ENCODE measurements at regions not wholly inside any gene's neighbourhood (a gene's known extent, or its start where the extent isn't known, plus 50 kb on each side); places are given as distances from the start of the nearest gene placed in this dataset.

DNA sequence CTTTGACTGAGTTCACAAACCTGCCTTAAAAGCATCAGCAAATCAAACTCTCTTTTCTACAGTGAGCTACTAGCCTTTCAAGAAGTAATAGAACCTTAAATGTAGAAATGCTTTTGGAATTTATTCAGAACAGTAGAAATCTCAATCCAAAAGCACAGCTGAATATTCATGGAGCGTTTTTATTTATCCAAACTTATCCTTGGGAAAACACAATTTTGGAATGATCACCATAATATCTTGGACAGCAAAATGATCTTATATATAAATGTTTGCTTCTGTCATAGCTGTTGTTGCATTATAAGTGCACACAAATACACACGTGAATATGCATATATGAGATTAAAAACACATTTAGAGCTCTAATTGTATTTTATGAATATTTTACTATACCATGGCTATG, 747.3 kb upstream of the PIK3C3 start:
- DNase-seq: no peak

- no peak for DNase-seq
Observed at GRCh38 chr18:41206341-41206830, 748.6 kb upstream of the PIK3C3 start.

GRCh38 chr18:41199212-41199611, 755.8 kb upstream of the PIK3C3 start:
- no peak for DNase-seq

DNA sequence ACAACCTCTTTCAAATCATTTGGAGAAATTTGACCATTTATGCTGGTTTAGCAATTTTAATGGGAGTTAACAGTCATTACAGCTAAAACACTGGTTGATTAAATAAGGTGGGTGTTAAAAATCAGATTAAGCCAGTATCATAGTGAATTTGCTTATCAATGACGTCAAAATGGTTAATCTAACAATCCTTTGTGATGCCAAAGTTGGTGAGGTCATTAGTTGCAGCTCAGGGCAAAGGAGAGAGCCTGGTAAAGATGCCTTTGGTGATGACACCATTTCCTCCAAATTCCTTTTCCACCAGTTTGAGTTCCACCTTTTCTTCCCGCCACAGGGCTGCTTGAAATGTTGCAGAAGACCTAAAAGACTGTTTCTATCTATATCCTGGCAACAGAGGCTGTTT, 757.1 kb upstream of the PIK3C3 start:
- DNase-seq: no peak

DNA sequence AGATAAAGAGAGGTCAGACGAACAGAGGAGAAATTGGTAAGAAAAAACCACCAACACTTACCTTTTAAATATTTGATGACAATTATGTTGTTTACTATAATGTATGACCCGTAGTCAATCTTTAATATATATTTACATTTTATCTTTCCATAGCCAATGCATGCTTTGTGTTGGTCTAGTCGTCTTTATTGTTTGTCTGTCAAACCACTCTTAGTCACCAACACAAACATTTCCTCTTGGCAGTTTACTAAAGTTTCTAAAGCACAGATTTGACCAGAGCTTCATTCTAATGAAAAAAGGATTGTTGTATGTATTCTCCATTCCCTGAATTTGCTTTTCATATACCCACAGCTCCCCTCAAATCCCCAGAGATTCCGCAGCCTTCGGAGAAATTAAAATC, 784.7 kb upstream of the PIK3C3 start:
- DNase-seq: no peak

- no peak for DNase-seq
Observed at GRCh38 chr18:41165625-41166024, 789.4 kb upstream of the PIK3C3 start.

GRCh38 chr18:41162781-41163180, 792.3 kb upstream of the PIK3C3 start:
- no peak for DNase-seq

DNA sequence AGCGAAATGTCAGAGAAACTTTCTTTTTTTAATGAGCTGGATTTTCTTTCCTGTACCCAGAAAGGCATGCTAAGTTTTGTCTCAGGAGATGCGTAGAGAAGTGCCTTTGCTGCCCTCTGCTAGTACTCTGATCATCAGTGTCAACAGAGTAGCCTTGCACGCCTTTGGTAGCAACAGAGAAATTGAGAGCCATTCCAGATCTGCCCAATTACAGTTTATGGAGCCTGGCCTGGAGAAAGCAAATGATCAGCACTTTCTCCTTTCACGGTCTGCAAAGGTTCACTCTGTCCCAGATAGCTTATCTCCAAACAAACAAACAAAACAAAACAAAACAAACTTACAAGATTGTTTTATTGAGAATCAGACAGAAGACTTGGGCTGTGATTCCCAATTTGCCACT, 792.8 kb upstream of the PIK3C3 start:
- no peak for DNase-seq

- DNase-seq: no peak
Observed at GRCh38 chr18:41155910-41156851, 798.9 kb upstream of the PIK3C3 start.

DNA sequence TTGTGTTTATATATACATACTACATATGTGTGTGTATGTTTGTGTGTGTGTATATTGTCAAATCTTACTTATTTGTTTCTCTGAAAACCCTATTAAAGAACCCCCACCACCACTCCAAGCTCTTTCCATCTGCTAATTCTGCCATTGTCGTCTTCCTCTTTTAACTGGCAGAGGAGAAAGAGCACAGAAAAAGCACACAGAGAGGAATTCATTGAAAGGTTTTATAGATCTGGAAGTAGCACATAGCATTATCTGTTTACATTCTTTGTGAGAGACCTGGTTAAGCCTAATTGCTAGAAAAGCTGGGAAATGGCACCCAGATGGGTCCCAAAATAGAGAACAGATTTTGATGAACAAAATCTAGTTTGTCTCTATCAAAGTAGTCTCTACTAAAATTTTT, 800.0 kb upstream of the PIK3C3 start:
- DNase-seq: no peak

GRCh38 chr18:41153871-41154270, 801.2 kb upstream of the PIK3C3 start:
- no peak for DNase-seq

- DNase-seq: no peak
Observed at GRCh38 chr18:41150316-41150715, 804.7 kb upstream of the PIK3C3 start.

GRCh38 chr18:41146301-41146700, 808.7 kb upstream of the PIK3C3 start:
- no peak for DNase-seq

DNA sequence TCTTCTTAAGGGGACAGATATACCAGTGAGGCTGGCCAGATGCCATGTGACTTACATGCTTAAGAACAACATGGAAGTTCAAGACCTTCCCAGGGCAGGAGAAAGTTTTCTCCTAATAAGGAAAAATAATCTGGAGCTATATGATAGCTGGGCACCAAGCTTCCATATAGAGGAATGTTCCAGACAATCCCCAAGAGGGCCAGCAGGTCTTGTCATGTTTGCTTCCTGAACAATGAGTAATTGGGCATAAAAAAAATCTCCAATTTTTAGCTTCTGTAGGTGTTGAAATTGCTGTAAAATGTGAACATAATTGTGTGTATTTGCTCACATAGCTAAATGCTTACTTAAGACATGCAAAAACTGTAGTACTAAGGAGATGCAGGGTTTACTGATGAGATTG, 809.5 kb upstream of the PIK3C3 start:
- no peak for DNase-seq

DNA sequence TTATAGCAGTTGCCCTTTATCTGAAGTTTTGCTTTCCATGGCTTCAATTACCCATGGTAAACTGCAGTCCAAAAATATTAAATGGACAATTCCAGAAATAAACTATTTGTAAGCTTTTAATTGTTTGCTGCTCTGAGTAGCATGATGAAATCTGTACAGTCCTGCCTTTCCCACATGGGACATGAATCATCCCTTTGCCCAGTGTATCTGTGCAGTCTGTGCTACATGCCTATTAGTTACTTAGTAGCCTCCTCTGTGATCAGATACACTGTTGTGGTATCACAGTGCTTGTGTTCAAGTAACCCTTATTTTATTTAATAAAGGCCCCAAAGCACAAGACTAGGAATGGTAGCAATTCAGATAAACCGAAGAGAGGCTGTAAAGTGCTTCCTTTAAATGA, 810.6 kb upstream of the PIK3C3 start:
- no peak for DNase-seq

DNA sequence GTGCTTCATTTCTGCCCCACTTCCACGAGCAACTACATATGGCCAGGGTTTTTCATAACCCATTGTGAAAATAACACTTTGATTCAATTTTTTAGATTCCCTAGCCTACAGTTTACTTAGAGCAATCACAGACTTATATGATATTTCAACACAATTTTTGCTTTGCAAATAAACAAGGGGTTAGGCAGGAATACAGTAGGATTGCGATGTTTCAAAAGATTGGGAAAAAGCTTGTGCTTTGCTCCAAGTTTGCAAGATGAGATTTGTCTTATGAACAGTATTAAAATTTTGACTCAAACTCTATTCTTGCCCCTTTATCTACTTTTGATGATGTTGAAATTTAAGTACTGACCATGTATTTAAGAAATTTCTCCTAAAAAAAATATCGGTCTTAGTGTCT, 814.5 kb upstream of the PIK3C3 start:
- no peak for DNase-seq

DNA sequence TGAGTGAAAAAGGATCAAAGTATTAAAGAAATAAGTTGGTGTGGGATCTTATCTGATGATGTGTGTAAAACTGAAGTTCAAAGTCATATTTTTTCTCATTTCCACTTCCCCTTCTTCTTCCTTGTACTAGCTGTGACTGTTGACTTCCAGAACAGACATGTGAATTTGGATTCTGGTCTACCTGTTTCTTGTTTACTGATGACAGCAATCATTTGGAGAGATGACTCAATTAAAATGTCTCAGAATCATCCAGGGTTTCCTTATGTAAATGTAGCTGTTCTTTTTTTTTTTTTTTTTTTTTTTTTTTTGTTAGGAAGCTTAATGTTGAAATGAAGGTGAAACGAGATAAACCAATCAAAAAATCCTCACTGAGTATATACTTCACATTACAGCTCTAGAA, 819.9 kb upstream of the PIK3C3 start:
- no peak for DNase-seq

DNA sequence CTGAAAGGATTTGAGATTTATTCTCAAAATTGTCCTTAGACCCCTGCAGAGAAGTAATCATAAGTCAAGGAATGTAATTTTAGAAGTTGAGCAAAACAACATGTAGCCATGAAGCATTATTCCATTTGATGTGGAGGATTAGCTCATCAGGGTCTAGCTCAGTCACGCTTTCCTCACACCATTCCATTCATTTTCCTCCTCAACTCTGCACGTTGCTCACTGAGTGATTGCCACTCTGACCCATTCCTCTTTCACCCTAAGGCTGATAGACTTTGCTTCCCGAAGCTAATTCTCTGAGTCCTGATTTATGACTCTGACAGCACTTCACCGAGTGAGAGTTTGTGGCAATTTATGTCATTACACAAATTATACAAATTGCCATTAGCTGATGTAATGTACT, 820.6 kb upstream of the PIK3C3 start:
- DNase-seq: no peak

DNA sequence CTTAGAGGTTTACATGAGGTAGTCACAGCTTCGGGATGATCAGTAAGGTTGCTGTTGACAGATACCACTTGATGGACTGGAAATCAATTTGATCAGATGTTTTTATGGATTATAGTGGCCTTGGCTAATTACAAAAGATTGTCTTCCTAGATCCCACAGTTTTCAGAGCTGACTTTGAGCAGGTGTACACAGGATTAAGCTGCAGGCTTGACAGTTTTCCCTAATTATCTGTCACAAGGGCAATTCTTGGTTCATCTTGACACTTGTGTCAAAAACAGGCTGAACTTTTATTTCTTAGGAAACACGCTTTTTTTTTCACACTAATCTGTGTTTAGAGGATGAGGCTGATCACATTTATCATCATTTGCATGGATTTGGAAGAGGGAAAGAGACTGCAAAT, 824.0 kb upstream of the PIK3C3 start:
- DNase-seq: no peak

DNA sequence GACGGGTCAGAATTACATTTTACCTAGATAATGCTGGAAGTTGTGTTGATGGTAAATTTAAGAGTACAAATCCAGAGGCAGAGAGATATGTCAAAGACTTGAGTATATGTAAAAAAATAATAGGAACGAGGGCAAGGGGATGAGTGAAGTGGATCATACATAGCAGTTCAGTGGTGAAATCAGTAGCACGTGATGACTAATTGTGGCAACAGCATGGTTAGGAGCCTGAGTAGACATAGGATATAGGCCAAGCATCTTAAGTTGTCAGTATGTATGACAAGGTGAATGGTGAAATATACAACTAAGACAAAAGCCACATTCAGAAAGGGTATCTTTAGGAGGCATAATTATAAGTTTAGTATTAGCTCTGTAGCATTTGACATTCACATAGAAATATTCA, 826.5 kb upstream of the PIK3C3 start:
- no peak for DNase-seq

DNA sequence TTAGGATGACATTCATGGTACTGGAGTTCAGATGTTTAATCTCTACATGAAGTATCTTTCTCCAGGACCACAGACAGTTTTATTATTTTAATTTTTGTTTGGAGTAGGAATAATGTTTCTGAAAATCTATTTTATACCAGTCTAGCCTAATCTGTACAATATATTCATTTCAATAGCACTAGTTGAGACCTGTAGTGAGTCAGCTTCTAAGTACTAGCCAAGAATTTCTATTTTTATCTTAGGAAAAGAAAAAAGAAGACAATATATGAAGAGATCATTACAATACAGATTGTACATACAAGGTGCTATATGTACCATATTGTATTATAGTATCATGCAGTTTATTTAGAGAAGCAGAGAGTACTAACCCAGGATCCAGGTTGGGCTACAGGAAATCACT, 826.9 kb upstream of the PIK3C3 start:
- no peak for DNase-seq

- DNase-seq: no peak
Observed at GRCh38 chr18:41126541-41127235, 828.3 kb upstream of the PIK3C3 start.

DNA sequence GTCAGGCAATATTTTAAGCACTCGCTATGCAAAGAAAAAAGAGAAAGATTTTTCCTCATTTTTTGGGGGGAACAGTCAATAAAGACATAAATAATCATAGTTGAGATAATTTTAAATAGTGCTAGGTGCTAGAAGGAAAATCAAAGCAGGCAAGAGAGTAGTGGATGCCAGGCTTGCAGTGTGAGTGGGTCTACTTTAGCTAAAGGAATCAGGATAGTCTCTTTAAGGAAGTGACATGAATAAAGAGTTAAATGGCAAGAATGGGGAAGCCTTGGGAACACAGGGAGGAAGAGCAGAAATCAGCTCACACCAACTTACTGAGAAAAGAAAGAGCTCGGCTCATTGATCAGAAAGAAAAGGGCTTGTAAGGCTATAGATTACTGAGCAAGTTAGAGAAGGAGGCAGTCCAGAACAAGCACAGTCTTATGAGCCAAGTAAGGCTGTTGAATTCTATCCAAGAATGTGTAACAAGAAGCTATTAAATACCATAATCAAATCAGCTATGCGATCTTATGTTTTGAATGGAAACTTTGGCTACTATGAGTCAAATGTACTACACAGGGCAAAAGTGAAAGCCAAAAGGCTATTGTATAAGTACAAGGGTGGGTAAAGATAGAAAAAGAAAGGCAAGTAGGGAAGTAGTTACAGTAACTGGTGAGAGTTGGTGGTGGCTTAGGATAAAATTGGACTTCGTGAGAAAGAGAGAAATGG, 833.8 kb upstream of the PIK3C3 start:
- no peak for DNase-seq

GRCh38 chr18:41119031-41119430, 836.0 kb upstream of the PIK3C3 start:
- no peak for DNase-seq
